GM21360 (cell line): ENCODE measurements at regions not wholly inside any gene's neighbourhood (a gene's known extent, or its start where the extent isn't known, plus 50 kb on each side); places are given as distances from the start of the nearest gene placed in this dataset.
A peak's percentile ranks its signal among the peaks of the same experiment; 100 is the strongest.

Experiments used
- ATAC-seq: cut with Tn5 transposase; IDR thresholded peaks from one replicate; pipeline ENCODE4 v1.9.1; 2021; ENCODE audit warnings: mild to moderate bottlenecking, moderate library complexity; ENCODE audit not compliant: unreplicated experiment

GRCh38 chr2:136062066-136062837 lies 55.7 kb downstream of the CXCR4 start:
- ATAC-seq: no peak

- no peak for ATAC-seq
Measured at GRCh38 chr2:136060416-136060815, 57.5 kb downstream of the CXCR4 start.

- ATAC-seq: peak; percentile 46
Measured at GRCh38 chr2:136059036-136059472, 58.9 kb downstream of the CXCR4 start.

GRCh38 chr2:136058262-136058661 lies 59.7 kb downstream of the CXCR4 start:
- no peak for ATAC-seq

- ATAC-seq: no peak
Measured at GRCh38 chr2:136057802-136058140, 60.2 kb downstream of the CXCR4 start.

- peak; percentile 29 for ATAC-seq
Measured at GRCh38 chr2:136057023-136057801, 60.7 kb downstream of the CXCR4 start.

GRCh38 chr2:136055929-136056688 lies 61.8 kb downstream of the CXCR4 start:
- peak; percentile 24 for ATAC-seq

GRCh38 chr2:136054856-136055255 lies 63.1 kb downstream of the CXCR4 start:
- no peak for ATAC-seq

GRCh38 chr2:136052369-136053362 lies 65.3 kb downstream of the CXCR4 start:
- ATAC-seq: peak; percentile 46

- no peak for ATAC-seq
Measured at GRCh38 chr2:136051725-136052048, 66.3 kb upstream of the DARS1 start.

- peak; percentile 32 for ATAC-seq
Measured at GRCh38 chr2:136051001-136051724, 65.7 kb upstream of the DARS1 start.

- ATAC-seq: no peak
Measured at GRCh38 chr2:136049991-136050920, 64.8 kb upstream of the DARS1 start.

GRCh38 chr2:136049011-136049742 lies 63.8 kb upstream of the DARS1 start:
- ATAC-seq: no peak

- ATAC-seq: no peak
Measured at GRCh38 chr2:136045835-136046570, 60.6 kb upstream of the DARS1 start.

- ATAC-seq: no peak
Measured at GRCh38 chr2:136045344-136045743, 59.9 kb upstream of the DARS1 start.
